AG10803 (cell line): ENCODE measurements at regions not wholly inside any gene's neighbourhood (a gene's known extent, or its start where the extent isn't known, plus 50 kb on each side); places are given as distances from the start of the nearest gene placed in this dataset.

ENCODE experiments used
- DNase-seq: peaks from one replicate; pipeline ENCODE4 v3.0.0; 2010; ENCODE audit warnings: low read depth
- H3K4me3 ChIP-seq: 2 replicates; pipeline ENCODE4 v1.5.1; 2011; ENCODE audit warnings: mild to moderate bottlenecking, low read length, control low read depth
- TF ChIP-seq, protein P1 (sequence below): conservative IDR thresholded peaks from 2 replicates; pipeline ENCODE4 v1.5.1; 2011; ENCODE audit warnings: mild to moderate bottlenecking, low read length, control low read depth, inconsistent platforms

DNA sequence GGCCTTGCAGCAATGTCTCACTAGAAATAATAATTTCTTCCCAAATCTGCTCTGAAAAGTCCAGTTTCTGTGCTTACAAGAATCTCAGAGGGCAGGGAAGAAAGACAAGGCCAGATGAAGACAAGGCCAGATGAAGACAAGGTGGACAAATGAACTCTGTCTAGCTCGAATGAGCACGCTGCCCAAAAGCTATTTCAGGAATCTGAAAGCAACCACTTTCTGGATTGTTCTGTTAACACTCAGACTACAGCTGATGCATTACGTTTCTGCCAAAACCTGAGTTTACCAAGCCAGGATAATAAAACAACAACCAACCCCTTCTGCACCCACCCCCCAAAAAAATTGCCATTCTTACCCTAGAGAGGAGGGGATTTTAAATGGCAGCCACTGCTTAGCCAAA, 1073.6 kb downstream of the SORCS3 start:
- DNase-seq, result no peak
- TF ChIP-seq, protein P1, sequence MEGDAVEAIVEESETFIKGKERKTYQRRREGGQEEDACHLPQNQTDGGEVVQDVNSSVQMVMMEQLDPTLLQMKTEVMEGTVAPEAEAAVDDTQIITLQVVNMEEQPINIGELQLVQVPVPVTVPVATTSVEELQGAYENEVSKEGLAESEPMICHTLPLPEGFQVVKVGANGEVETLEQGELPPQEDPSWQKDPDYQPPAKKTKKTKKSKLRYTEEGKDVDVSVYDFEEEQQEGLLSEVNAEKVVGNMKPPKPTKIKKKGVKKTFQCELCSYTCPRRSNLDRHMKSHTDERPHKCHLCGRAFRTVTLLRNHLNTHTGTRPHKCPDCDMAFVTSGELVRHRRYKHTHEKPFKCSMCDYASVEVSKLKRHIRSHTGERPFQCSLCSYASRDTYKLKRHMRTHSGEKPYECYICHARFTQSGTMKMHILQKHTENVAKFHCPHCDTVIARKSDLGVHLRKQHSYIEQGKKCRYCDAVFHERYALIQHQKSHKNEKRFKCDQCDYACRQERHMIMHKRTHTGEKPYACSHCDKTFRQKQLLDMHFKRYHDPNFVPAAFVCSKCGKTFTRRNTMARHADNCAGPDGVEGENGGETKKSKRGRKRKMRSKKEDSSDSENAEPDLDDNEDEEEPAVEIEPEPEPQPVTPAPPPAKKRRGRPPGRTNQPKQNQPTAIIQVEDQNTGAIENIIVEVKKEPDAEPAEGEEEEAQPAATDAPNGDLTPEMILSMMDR, result no peak
- H3K4me3 ChIP-seq, result no peak overlapping the region

GRCh38 chr10:105707603-105708002, 1066.5 kb downstream of the SORCS3 start:
- TF ChIP-seq, protein P1, result no peak
- no peak for DNase-seq

DNA sequence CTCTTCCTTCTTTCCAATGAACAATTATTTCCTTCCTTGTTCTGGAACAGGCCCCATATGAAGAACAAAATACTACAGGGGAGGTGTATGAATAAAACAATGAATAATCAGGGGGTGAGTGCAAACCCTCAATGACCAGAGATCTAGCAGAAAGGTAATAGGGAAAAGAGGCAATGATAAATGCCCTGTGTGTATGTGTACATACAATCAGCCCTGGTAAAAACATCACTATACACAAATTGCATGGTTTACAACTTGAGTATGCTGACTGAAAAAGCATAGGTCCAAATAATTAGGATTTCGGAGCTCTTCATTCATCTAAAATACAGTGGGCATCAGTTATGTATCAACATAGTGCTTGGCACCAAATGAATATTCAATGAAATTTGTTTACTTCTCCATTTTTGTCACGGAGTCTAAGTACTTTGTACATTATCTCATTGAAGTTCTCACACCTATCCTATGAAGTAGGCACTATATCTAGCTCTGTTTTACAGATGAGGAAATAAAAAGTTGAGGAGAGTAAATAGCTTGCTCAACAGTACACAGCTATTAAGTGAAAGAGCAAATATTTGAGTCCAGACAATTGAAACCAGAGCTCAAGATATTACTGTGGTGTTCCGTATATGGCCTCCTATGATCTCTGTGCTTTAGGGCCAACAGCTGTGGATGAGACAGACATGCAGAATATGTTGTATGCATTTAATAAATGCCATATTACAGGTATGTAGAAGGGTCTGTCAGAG, 1065.4 kb downstream of the SORCS3 start:
- H3K4me3 ChIP-seq, result no peak overlapping the region
- no peak for DNase-seq
- TF ChIP-seq, protein P1, result no peak

More at GRCh38 chr10:105707603-105708002, 1066.5 kb downstream of the SORCS3 start:
- no peak overlapping the region for H3K4me3 ChIP-seq

- TF ChIP-seq, protein P1, result no peak
- H3K4me3 ChIP-seq, result no peak overlapping the region
- DNase-seq, result no peak
These were observed 1061.1 kb downstream of the SORCS3 start for GRCh38 chr10:105702211-105702610.

- DNase-seq, result no peak
- TF ChIP-seq, protein P1, result no peak
- H3K4me3 ChIP-seq, result no peak overlapping the region
These were observed 1059.1 kb downstream of the SORCS3 start for GRCh38 chr10:105700218-105700617.

- TF ChIP-seq, protein P1, result no peak
- DNase-seq, result no peak
These were observed 1058.4 kb downstream of the SORCS3 start for GRCh38 chr10:105699504-105699903.

GRCh38 chr10:105698592-105698991, 1057.5 kb downstream of the SORCS3 start:
- no peak overlapping the region for H3K4me3 ChIP-seq
- TF ChIP-seq, protein P1, result no peak
- no peak for DNase-seq

More at GRCh38 chr10:105699504-105699903, 1058.4 kb downstream of the SORCS3 start:
- H3K4me3 ChIP-seq, result no peak overlapping the region
